ENCODE measurements at regions not wholly inside any gene's neighbourhood (a gene's known extent, or its start where the extent isn't known, plus 50 kb on each side); places are given as distances from the start of the nearest gene placed in this dataset.

GRCh38 chr6:128599036-128599435 is 78.6 kb upstream of the PTPRK start:
- no peak for TF ChIP-seq EZH2phosphoT487 (IDR thresholded peaks at IDR 0.05; ENCODE audit: insufficient read depth, low read depth)
- no peak for TF ChIP-seq EZH2 (IDR thresholded peaks at IDR 0.05; ENCODE audit: insufficient read depth, poor library complexity, severe bottlenecking)

Data from GM23248 (cell line).